SK-N-SH (cell line): ENCODE measurements at regions not wholly inside any gene's neighbourhood (a gene's known extent, or its start where the extent isn't known, plus 50 kb on each side); places are given as distances from the start of the nearest gene placed in this dataset.

Experiments
- CTCF ChIA-PET: fragments of 300-600, 350-600 bp; formaldehyde crosslinking; extraction: SDS; loops from one replicate; lab custom pipeline; 2021; lab: Yijun Ruan, JAX
- POLR2A ChIA-PET: fragments of 350-600 bp; sonication (Branson Sonifier 250); formaldehyde crosslinking; extraction: SDS; loops from one replicate; lab custom pipeline; 2020; ENCODE audit warnings: antibody characterized with exemption, inconsistent platforms; lab: Yijun Ruan, JAX
- DNase-seq: peaks from one replicate; pipeline ENCODE4 v3.0.0; 2012
- H2AFZ ChIP-seq: fragments of 200-600 bp; sonication (generic); 2 replicates; pipeline ENCODE4 v1.8.1; 2016; ENCODE audit warnings: antibody characterized with exemption, mild to moderate bottlenecking, low read depth
- H3F3A ChIP-seq: fragments of 200-600 bp; sonication (generic); replicated peaks from 2 replicates; pipeline ENCODE3; 2016; ENCODE audit warnings: antibody characterized with exemption, mild to moderate bottlenecking; ENCODE audit not compliant: insufficient read depth
- H3K27ac ChIP-seq, 2 experiments: fragments of 200-500 bp in 1 of 2; fragments of 200-600 bp in 1 of 2; sonication (Bioruptor generic) in 1 of 2; sonication (generic), shearing (Covaris generic) in 1 of 2; 2 replicates each; pipeline versions ENCODE4 v1.5.1 to v1.6.1; 2014 to 2016; ENCODE audit warnings: low read depth in 2 of 2, inconsistent platforms in 1 of 2, low read length in 1 of 2, mild to moderate bottlenecking in 1 of 2, mixed read lengths in 1 of 2
- H3K27me3 ChIP-seq: fragments of 200-600 bp; sonication (generic), shearing (Covaris generic); 2 replicates; pipeline ENCODE4 v1.6.1; 2016; ENCODE audit warnings: mixed run types; ENCODE audit not compliant: insufficient read depth
- H3K36me3 ChIP-seq, 2 experiments: fragments of 200-500 bp in 1 of 2; fragments of 200-600 bp in 1 of 2; sonication (Bioruptor generic) in 1 of 2; sonication (generic) in 1 of 2; replicated peaks in 1 of 2; 2 replicates each; pipeline versions ENCODE3 to v1.5.1; 2014 to 2016; ENCODE audit warnings: low read length in 1 of 2, mild to moderate bottlenecking in 1 of 2; ENCODE audit not compliant: insufficient read depth in 2 of 2, control insufficient read depth in 1 of 2
- H3K4me1 ChIP-seq, 2 experiments: fragments of 200-500 bp in 1 of 2; fragments of 200-600 bp in 1 of 2; sonication (Bioruptor generic) in 1 of 2; sonication (generic), shearing (Covaris generic) in 1 of 2; 2 replicates each; pipeline versions ENCODE4 v1.5.1 to v1.6.1; 2014 to 2016; ENCODE audit warnings: low read depth in 1 of 2, low read length in 1 of 2, mixed run types in 1 of 2; ENCODE audit not compliant: insufficient read depth in 2 of 2, control insufficient read depth in 1 of 2
- H3K4me2 ChIP-seq: fragments of 200-600 bp; sonication (generic), shearing (Covaris generic); 2 replicates; pipeline ENCODE4 v1.6.1; 2017; ENCODE audit warnings: mixed run types
- H3K4me3 ChIP-seq, 2 experiments: fragments of 200-500 bp in 1 of 2; fragments of 200-600 bp in 1 of 2; sonication (Bioruptor generic) in 1 of 2; sonication (generic), shearing (Covaris generic) in 1 of 2; 2 replicates each; pipeline versions ENCODE4 v1.5.1 to v1.8.1; 2014 to 2016; ENCODE audit warnings: low read depth in 2 of 2, inconsistent platforms in 1 of 2, low read length in 1 of 2, mild to moderate bottlenecking in 1 of 2, mixed read lengths in 1 of 2, moderate library complexity in 1 of 2
- H3K79me2 ChIP-seq: fragments of 200-600 bp; sonication (generic); 2 replicates; pipeline ENCODE4 v1.8.1; 2017; ENCODE audit warnings: mild to moderate bottlenecking; ENCODE audit not compliant: insufficient read depth
- H3K9ac ChIP-seq: fragments of 200-600 bp; sonication (generic); 2 replicates; pipeline ENCODE4 v1.6.1; 2017; ENCODE audit warnings: mixed run types
- H3K9me2 ChIP-seq: fragments of 200-600 bp; sonication (generic); 2 replicates; pipeline ENCODE4 v1.6.1; 2017; ENCODE audit warnings: mixed run types
- H3K9me3 ChIP-seq: fragments of 200-600 bp; sonication (generic); 2 replicates; pipeline ENCODE4 v1.6.1; 2017; ENCODE audit warnings: mixed run types, mild to moderate bottlenecking, moderate library complexity
- H4K20me1 ChIP-seq: fragments of 200-600 bp; sonication (generic); 2 replicates; pipeline ENCODE4 v1.6.1; 2017; ENCODE audit warnings: mild to moderate bottlenecking, mixed run types; ENCODE audit not compliant: insufficient read depth
- ELF1 ChIP-seq: IDR thresholded peaks from 2 replicates; pipeline ENCODE4 v1.4.0; 2012
- EP300 ChIP-seq, 2 experiments: IDR thresholded peaks; 2 replicates each; pipeline versions ENCODE4 v1.4.0 to v1.6.1; 2012; ENCODE audit warnings: borderline replicate concordance in 1 of 2, low read depth in 1 of 2, low read length in 1 of 2
- FOSL2 ChIP-seq: IDR thresholded peaks from 2 replicates; pipeline ENCODE4 v1.4.0; 2012; ENCODE audit warnings: low read depth, mild to moderate bottlenecking, moderate library complexity, borderline replicate concordance
- GABPA ChIP-seq: IDR thresholded peaks from 2 replicates; pipeline ENCODE4 v1.4.0; 2012; ENCODE audit warnings: low read depth, mild to moderate bottlenecking
- MXI1 ChIP-seq: IDR thresholded peaks from 2 replicates; pipeline ENCODE4 v1.6.1; 2012; ENCODE audit warnings: mild to moderate bottlenecking, low read depth, low read length, improper control_type of control experiment
- NFIC ChIP-seq: IDR thresholded peaks from 2 replicates; pipeline ENCODE4 v1.4.0; 2012; ENCODE audit warnings: borderline replicate concordance
- NRF1 ChIP-seq: IDR thresholded peaks from 2 replicates; pipeline ENCODE4 v1.6.1; 2012; ENCODE audit warnings: low read depth, mild to moderate bottlenecking, low read length
- PBX3 ChIP-seq: IDR thresholded peaks from 2 replicates; pipeline ENCODE4; 2012
- TAF1 ChIP-seq: IDR thresholded peaks from 2 replicates; pipeline ENCODE4 v1.6.1; 2012; ENCODE audit warnings: low read depth, mild to moderate bottlenecking, low read length, moderate library complexity, borderline replicate concordance
- TCF12 ChIP-seq: IDR thresholded peaks from 2 replicates; pipeline ENCODE4 v1.4.0; 2012
- USF2 ChIP-seq: fragments of 150-350 bp; IDR thresholded peaks from 2 replicates; pipeline ENCODE4 v1.6.1; 2017; ENCODE audit warnings: antibody characterized with exemption, low read length, low read depth, borderline replicate concordance
- YY1 ChIP-seq: IDR thresholded peaks from 2 replicates; pipeline ENCODE4 v1.4.0; 2012; ENCODE audit warnings: low read depth, mild to moderate bottlenecking
- WGBS: methylation state at CpG from one replicate; pipeline ENCODE4 v1.1.6; 2017; ENCODE audit warnings: low lambda C conversion rate; 5-methylcytosine and 5-hydroxymethylcytosine counted together

GRCh38 chr11:41920374-41920773, 460.9 kb upstream of the LRRC4C start:
- no peaks in the 10 kb centered on the region for H3K79me2 ChIP-seq
- POLR2A ChIA-PET = no interaction called here
- H3K27me3 ChIP-seq = no peaks in the 10 kb centered on the region
- DNase-seq = no peak
- no peak overlapping the region for H3K4me2 ChIP-seq
- 0% methylated on average over 2 of the region's 2 CpGs for WGBS
- TF ChIP-seq FOSL2 (no peak), GABPA (no peak)
- peaks cover 3% of the 10 kb centered on the region; the same call in 1 of the 2 replicates for H3K9me3 ChIP-seq
- H3K4me1 ChIP-seq = no peaks in the 10 kb centered on the region; a peak in 1 of 4 replicates
- CTCF ChIA-PET = no interaction called here
- H4K20me1 ChIP-seq = no peaks in the 10 kb centered on the region
- H3K4me3 ChIP-seq = no peak overlapping the region
- H3K9me2 ChIP-seq = no peaks in the 10 kb centered on the region
- H3K36me3 ChIP-seq = no peaks in the 10 kb centered on the region
- no peaks in the 10 kb centered on the region for H3F3A ChIP-seq
- no peak overlapping the region for H3K9ac ChIP-seq
- H3K27ac ChIP-seq = no peak overlapping the region
- no peak overlapping the region for H2AFZ ChIP-seq

GRCh38 chr11:41921746-41922390, 462.4 kb upstream of the LRRC4C start:
- H3K36me3 ChIP-seq = no peaks in the 10 kb centered on the region
- no peak overlapping the region for H3K4me2 ChIP-seq
- H3K9me2 ChIP-seq = no peaks in the 10 kb centered on the region
- TF ChIP-seq YY1 = no peak
- no peak for TF ChIP-seq ELF1
- no peak for TF ChIP-seq NRF1
- no peak for TF ChIP-seq TAF1
- TF ChIP-seq EP300 (IDR thresholded peaks at IDR 0.05; ENCODE audit: borderline replicate concordance in 1 of 2, low read depth in 1 of 2, low read length in 1 of 2) = no peak
- no peak for TF ChIP-seq PBX3
- no peak for TF ChIP-seq TCF12
- no peak for TF ChIP-seq USF2
- no peak for TF ChIP-seq NFIC
- TF ChIP-seq MXI1 = no peak
- POLR2A ChIA-PET = no interaction called here
- H3K9me3 ChIP-seq = peaks cover 3% of the 10 kb centered on the region; the same call in 1 of the 2 replicates
- H4K20me1 ChIP-seq = no peaks in the 10 kb centered on the region
- H3K9ac ChIP-seq = no peak overlapping the region
- H2AFZ ChIP-seq = no peak overlapping the region
- no peak overlapping the region for H3K27ac ChIP-seq
- DNase-seq = no peak
- no peaks in the 10 kb centered on the region for H3F3A ChIP-seq
- CTCF ChIA-PET = no interaction called here
- 34% methylated on average over 2 of the region's 2 CpGs for WGBS
- no peaks in the 10 kb centered on the region for H3K79me2 ChIP-seq
- H3K4me1 ChIP-seq = no peaks in the 10 kb centered on the region; a peak in 1 of 4 replicates
- no peak overlapping the region for H3K4me3 ChIP-seq
- no peaks in the 10 kb centered on the region for H3K27me3 ChIP-seq
